H9 (cell line): ENCODE measurements at regions not wholly inside any gene's neighbourhood (a gene's known extent, or its start where the extent isn't known, plus 50 kb on each side); places are given as distances from the start of the nearest gene placed in this dataset.

Experiments
- DNase-seq: peaks from one replicate; pipeline ENCODE4 v3.0.0-alpha.2; 2017
- H2AFZ ChIP-seq: one replicate; pipeline ENCODE4 v1.6.1; 2013; ENCODE audit warnings: mild to moderate bottlenecking, low read length, control low read depth, moderate library complexity
- H2AK5ac ChIP-seq: 2 replicates; pipeline ENCODE4 v1.6.1; 2013; ENCODE audit warnings: low read length, control low read depth, mixed read lengths; ENCODE audit not compliant: insufficient read length
- H2BK120ac ChIP-seq: one replicate; pipeline ENCODE4 v1.6.1; 2013; ENCODE audit warnings: low read depth, mild to moderate bottlenecking, low read length, control low read depth, inconsistent platforms; ENCODE audit not compliant: poor library complexity, severe bottlenecking
- H2BK12ac ChIP-seq: 2 replicates; pipeline ENCODE4 v1.6.1; 2013; ENCODE audit warnings: low read length, control low read depth, mixed read lengths, low read depth; ENCODE audit not compliant: insufficient read length
- H2BK15ac ChIP-seq: 2 replicates; pipeline ENCODE4 v1.6.1; 2013; ENCODE audit warnings: low read depth, low read length, control low read depth
- H2BK20ac ChIP-seq: one replicate; pipeline ENCODE4 v1.6.1; 2013; ENCODE audit warnings: low read depth, mild to moderate bottlenecking, low read length, control low read depth, inconsistent platforms; ENCODE audit not compliant: poor library complexity, severe bottlenecking
- H2BK5ac ChIP-seq: 2 replicates; pipeline ENCODE4 v1.6.1; 2013; ENCODE audit warnings: low read length, control low read depth, mixed read lengths; ENCODE audit not compliant: insufficient read length
- H3K14ac ChIP-seq: 2 replicates; pipeline ENCODE4 v1.6.1; 2013; ENCODE audit warnings: low read length, control low read depth; ENCODE audit not compliant: insufficient read depth
- H3K18ac ChIP-seq: 2 replicates; pipeline ENCODE4 v1.6.1; 2013; ENCODE audit warnings: low read depth, mild to moderate bottlenecking, mixed read lengths, low read length, control low read depth; ENCODE audit not compliant: insufficient read length
- H3K23ac ChIP-seq: 2 replicates; pipeline ENCODE4 v1.6.1; 2013; ENCODE audit warnings: low read length, control low read depth, mixed read lengths, low read depth; ENCODE audit not compliant: insufficient read length
- H3K23me2 ChIP-seq: 2 replicates; pipeline ENCODE4 v1.6.1; 2013; ENCODE audit warnings: low read depth, mild to moderate bottlenecking, mixed read lengths, low read length, control low read depth; ENCODE audit not compliant: insufficient read length, poor library complexity, severe bottlenecking
- H3K27ac ChIP-seq: 2 replicates; pipeline ENCODE4 v1.5.1; 2013; ENCODE audit warnings: low read length, control low read depth, mixed read lengths, low read depth; ENCODE audit not compliant: insufficient read length
- H3K27me3 ChIP-seq: 2 replicates; pipeline ENCODE4 v1.6.1; 2013; ENCODE audit warnings: low read length, control low read depth, inconsistent platforms; ENCODE audit not compliant: insufficient read depth
- H3K4ac ChIP-seq: 2 replicates; pipeline ENCODE4 v1.6.1; 2013; ENCODE audit warnings: low read depth, mild to moderate bottlenecking, control low read depth, inconsistent platforms, low read length, moderate library complexity
- H3K4me1 ChIP-seq: 2 replicates; pipeline ENCODE4 v1.6.1; 2013; ENCODE audit warnings: low read length, control low read depth, inconsistent platforms; ENCODE audit not compliant: insufficient read depth
- H3K4me2 ChIP-seq: 2 replicates; pipeline ENCODE4 v1.6.1; 2013; ENCODE audit warnings: low read length, control low read depth, mixed read lengths; ENCODE audit not compliant: insufficient read length, insufficient read depth
- H3K56ac ChIP-seq: 2 replicates; pipeline ENCODE4 v1.6.1; 2013; ENCODE audit warnings: low read depth, mild to moderate bottlenecking, mixed read lengths, low read length, control low read depth; ENCODE audit not compliant: insufficient read length
- H3K79me1 ChIP-seq: 2 replicates; pipeline ENCODE4 v1.6.1; 2013; ENCODE audit warnings: low read depth, mild to moderate bottlenecking, moderate library complexity, low read length, control low read depth, inconsistent platforms; ENCODE audit not compliant: insufficient read depth, poor library complexity, severe bottlenecking
- H3K79me2 ChIP-seq: 2 replicates; pipeline ENCODE4 v1.6.1; 2013; ENCODE audit warnings: low read length, control low read depth, inconsistent platforms; ENCODE audit not compliant: insufficient read depth
- H3K9ac ChIP-seq: 2 replicates; pipeline ENCODE4 v1.6.1; 2013; ENCODE audit warnings: low read length, control low read depth, mixed read lengths; ENCODE audit not compliant: insufficient read length; ENCODE audit errors: extremely low read depth
- H3K9me3 ChIP-seq: one replicate; pipeline ENCODE4 v1.6.1; 2013; ENCODE audit warnings: low read depth, low read length, inconsistent platforms; ENCODE audit not compliant: control insufficient read depth
- H3T11ph ChIP-seq: one replicate; pipeline ENCODE4 v1.6.1; 2013; ENCODE audit warnings: mild to moderate bottlenecking, low read length, control low read depth, inconsistent platforms
- H4K20me1 ChIP-seq: one replicate; pipeline ENCODE4 v1.6.1; 2013; ENCODE audit not compliant: control insufficient read depth, insufficient read length, insufficient read depth
- H4K5ac ChIP-seq: 2 replicates; pipeline ENCODE4 v1.6.1; 2013; ENCODE audit warnings: low read depth, mild to moderate bottlenecking, mixed read lengths, low read length, control low read depth; ENCODE audit not compliant: insufficient read length
- H4K8ac ChIP-seq: replicated peaks from 2 replicates; pipeline ENCODE4 v1.6.1; 2013; ENCODE audit warnings: low read length, control low read depth, mixed read lengths, low read depth; ENCODE audit not compliant: insufficient read length
- H4K91ac ChIP-seq: 2 replicates; pipeline ENCODE4 v1.6.1; 2013; ENCODE audit warnings: low read depth, mild to moderate bottlenecking, moderate library complexity, mixed read lengths, low read length, control low read depth; ENCODE audit not compliant: insufficient read length
- H3K27ac Mint-ChIP-seq, 3 experiments: 2 replicates in 2 of 3; 3 replicates in 1 of 3; pipeline ENCODE4 v1.8.0; 2020 to 2021; ENCODE audit warnings: mixed read lengths in 3 of 3, mild to moderate bottlenecking in 1 of 3, moderate library complexity in 1 of 3
- H3K27me3 Mint-ChIP-seq: 2 replicates; pipeline ENCODE4 v1.8.0; 2021; ENCODE audit warnings: low read depth, mild to moderate bottlenecking, moderate library complexity, mixed read lengths
- H3K36me3 Mint-ChIP-seq, 3 experiments: 2 replicates in 2 of 3; 3 replicates in 1 of 3; pipeline ENCODE4 v1.8.0; 2020 to 2021; ENCODE audit warnings: low read depth in 3 of 3, mixed read lengths in 3 of 3; ENCODE audit not compliant: insufficient read depth in 1 of 3
- H3K4me1 Mint-ChIP-seq, 2 experiments: 2 replicates each; pipeline ENCODE4 v1.8.0; 2020; ENCODE audit warnings: mixed read lengths in 2 of 2
- H3K4me3 Mint-ChIP-seq, 2 experiments: 2 replicates in 1 of 2; 3 replicates in 1 of 2; pipeline ENCODE4 v1.8.0; 2020 to 2021; ENCODE audit warnings: mild to moderate bottlenecking in 2 of 2, mixed read lengths in 2 of 2, moderate library complexity in 1 of 2
- H3K9me3 Mint-ChIP-seq, 2 experiments: 2 replicates in 1 of 2; 3 replicates in 1 of 2; pipeline ENCODE4 v1.8.0; 2020; ENCODE audit warnings: mild to moderate bottlenecking in 2 of 2, mixed read lengths in 2 of 2, moderate library complexity in 1 of 2
- CTCF ChIP-seq: fragments of 200-600 bp; sonication (generic); conservative IDR thresholded peaks from 3 replicates; pipeline ENCODE4 v1.8.0; 2021; ENCODE audit warnings: antibody characterized with exemption, mild to moderate bottlenecking
- WGBS: extraction: QIAGEN DNeasy Blood & Tissue Kit; methylation state at CpG from one replicate; pipeline ENCODE4 v1.1.7; 2013; ENCODE audit warnings: missing lambda C conversion rate, low lambda C conversion rate, mixed read lengths; ENCODE audit not compliant: insufficient read length; ENCODE audit errors: extremely low coverage; 5-methylcytosine and 5-hydroxymethylcytosine counted together

DNA sequence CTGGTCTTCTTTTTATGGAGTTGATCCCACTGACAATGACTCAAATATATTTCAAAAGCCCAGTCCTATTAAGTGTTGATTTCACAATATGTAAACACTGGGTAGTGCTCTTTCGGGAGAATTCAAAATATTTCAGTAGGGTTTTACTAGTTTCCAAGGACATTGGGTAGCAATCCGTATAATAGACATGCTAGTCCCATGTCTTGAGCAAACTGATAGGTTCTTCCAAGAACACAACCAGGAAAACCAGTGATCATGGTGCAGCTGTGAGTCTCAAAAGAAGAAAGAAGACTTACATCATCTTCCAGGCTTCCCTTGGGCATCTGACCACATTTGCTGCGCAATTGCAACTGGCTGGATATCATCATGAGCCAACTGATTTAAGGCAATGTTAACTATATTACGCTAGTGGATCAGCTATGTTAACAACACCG is 59.3 kb upstream of the APBB1IP start:
- no peak overlapping the region for H2BK5ac ChIP-seq
- H3K4me1 Mint-ChIP-seq: 0 out of 4 replicates have a peak, but pooled peaks cover 0 to 2% of the 10 kb centered on the region in 2 experiments
- no peaks in the 10 kb centered on the region for H3K4me1 ChIP-seq
- no peaks in the 10 kb centered on the region for H3K9me3 ChIP-seq
- no peak overlapping the region for H2BK12ac ChIP-seq
- no peak overlapping the region for H3T11ph ChIP-seq
- H4K8ac ChIP-seq: no peak overlapping the region
- H2BK15ac ChIP-seq: no peak overlapping the region
- H3K4me3 Mint-ChIP-seq: no peak overlapping the region
- H3K9ac ChIP-seq: no peak overlapping the region
- H2BK20ac ChIP-seq: no peak overlapping the region
- H3K14ac ChIP-seq: no peak overlapping the region
- peaks cover 0 to 3% (median 0%) of the 10 kb centered on the region in 3 experiments; a peak in 2 of 7 replicates for H3K36me3 Mint-ChIP-seq
- H4K91ac ChIP-seq: no peak overlapping the region
- H2AFZ ChIP-seq: no peak overlapping the region
- H3K27me3 ChIP-seq: no peaks in the 10 kb centered on the region
- no peaks in the 10 kb centered on the region for H3K23me2 ChIP-seq
- no peak overlapping the region for H3K4me2 ChIP-seq
- no peak for TF ChIP-seq CTCF
- no peak overlapping the region for H3K23ac ChIP-seq
- H3K79me1 ChIP-seq: no peaks in the 10 kb centered on the region
- no peak overlapping the region for H2AK5ac ChIP-seq
- H3K18ac ChIP-seq: no peak overlapping the region
- H3K4ac ChIP-seq: no peak overlapping the region
- H4K20me1 ChIP-seq: no peaks in the 10 kb centered on the region
- H3K9me3 Mint-ChIP-seq: peaks cover 4% of the 10 kb centered on the region in 2 experiments; a peak in 4 of 5 replicates
- no peak overlapping the region for H3K56ac ChIP-seq
- no peaks in the 10 kb centered on the region for H3K79me2 ChIP-seq
- H3K27ac Mint-ChIP-seq: no peak overlapping the region
- DNase-seq: no peak
- no peak overlapping the region for H4K5ac ChIP-seq
- H3K27me3 Mint-ChIP-seq: no peaks in the 10 kb centered on the region; the same call in 1 of the 2 replicates
- H2BK120ac ChIP-seq: no peak overlapping the region
- WGBS: no CpG with 5 or more reads among the region's 5 CpGs
- H3K27ac ChIP-seq: no peak overlapping the region
